Panc1 (cell line): ENCODE measurements at regions not wholly inside any gene's neighbourhood (a gene's known extent, or its start where the extent isn't known, plus 50 kb on each side); places are given as distances from the start of the nearest gene placed in this dataset.

ENCODE experiments used
- ATAC-seq: fragments of 200-7000 bp; cut with Tn5 transposase; 2 replicates; pipeline ENCODE4 v1.9.1; 2020; ENCODE audit warnings: mild to moderate bottlenecking, moderate library complexity
- BruUV-seq: library from RNA; stranded (reverse); fragments of 400-500 nt; replicated peaks from 2 replicates; lab custom pipeline; 2021; lab: Mats Ljungman, UMichigan
- CTCF ChIA-PET: fragments of 300-600 bp; sonication (Branson Sonifier 250); formaldehyde crosslinking; loops from one replicate; lab custom pipeline; 2022; ENCODE audit warnings: antibody characterized with exemption; lab: Charles Lee
- POLR2A ChIA-PET: fragments of 300-600 bp; sonication (Branson Sonifier 250); formaldehyde crosslinking; loops from one replicate; lab custom pipeline; 2022; ENCODE audit warnings: antibody characterized with exemption; lab: Charles Lee
- DNase-seq: peaks from one replicate; pipeline ENCODE4 v3.0.0-alpha.2; 2010; ENCODE audit warnings: low read depth, low spot score
- H3K27ac ChIP-seq: 2 replicates; pipeline ENCODE4 v1.5.1; 2011; ENCODE audit warnings: mild to moderate bottlenecking, low read length, inconsistent platforms
- H3K27me3 ChIP-seq: fragments of 200-500 bp; sonication (Bioruptor generic); 2 replicates; pipeline ENCODE4 v1.6.0; 2014; ENCODE audit warnings: low read length, inconsistent platforms; ENCODE audit not compliant: control insufficient read depth, insufficient read depth
- H3K36me3 ChIP-seq: fragments of 200-500 bp; sonication (Bioruptor generic); 2 replicates; pipeline ENCODE4 v1.5.1; 2014; ENCODE audit warnings: inconsistent platforms, mild to moderate bottlenecking, low read length, moderate library complexity; ENCODE audit not compliant: control insufficient read depth, insufficient read depth
- H3K4me1 ChIP-seq: 2 replicates; pipeline ENCODE4 v1.5.1; 2011; ENCODE audit warnings: inconsistent platforms, mild to moderate bottlenecking, low read length, moderate library complexity; ENCODE audit not compliant: control insufficient read depth, insufficient read depth
- H3K4me3 ChIP-seq, 2 experiments: 2 replicates each; pipeline ENCODE4 v1.5.1; 2011 to 2012; ENCODE audit warnings: low read depth in 2 of 2, low read length in 2 of 2, mild to moderate bottlenecking in 2 of 2, inconsistent platforms in 1 of 2, moderate library complexity in 1 of 2
- H3K9me3 ChIP-seq: fragments of 200-500 bp; sonication (Bioruptor generic); 2 replicates; pipeline ENCODE4 v1.5.1; 2014; ENCODE audit warnings: low read depth, mild to moderate bottlenecking, inconsistent platforms, low read length, moderate library complexity; ENCODE audit not compliant: control insufficient read depth, insufficient read depth
- CTCF ChIP-seq: fragments of 450-650 bp; IDR thresholded peaks from 2 replicates; pipeline ENCODE4 v1.5.1; 2017; ENCODE audit warnings: mild to moderate bottlenecking
- POLR2AphosphoS5 ChIP-seq: IDR thresholded peaks from 2 replicates; pipeline ENCODE4 v1.6.1; 2012; ENCODE audit warnings: mild to moderate bottlenecking, low read depth, low read length, moderate library complexity
- SIN3A ChIP-seq: IDR thresholded peaks from 2 replicates; pipeline ENCODE4 v1.6.1; 2012; ENCODE audit warnings: low read depth, mild to moderate bottlenecking, low read length, moderate library complexity, borderline replicate concordance; ENCODE audit not compliant: insufficient read depth
- TCF7L2 ChIP-seq: IDR thresholded peaks from 2 replicates; pipeline ENCODE4 v1.6.1; 2011; ENCODE audit warnings: mild to moderate bottlenecking, low read depth, low read length, inconsistent platforms
- in situ Hi-C: cut with HindIII; loops from 2 replicates; pipeline ENCODE4 v1.10.0; 2016; ENCODE audit warnings: low sequenced_read_pairs, low pct_unique_long_range_greater_than_20kb
- intact Hi-C: fragments of 100-400 bp; cut with micrococcal nuclease; formaldehyde crosslinking; loops from one replicate; pipeline ENCODE4 v1.10.0; 2022; ENCODE audit not compliant: unreplicated experiment
- TF ChIP-seq, protein P1 (sequence below), 2 experiments: IDR thresholded peaks; 2 replicates each; pipeline ENCODE4 v1.6.1; 2011 to 2012; ENCODE audit warnings: low read depth in 2 of 2, control low read depth in 1 of 2, low read length in 1 of 2, mild to moderate bottlenecking in 1 of 2, moderate library complexity in 1 of 2; ENCODE audit not compliant: insufficient read depth in 1 of 2

DNA sequence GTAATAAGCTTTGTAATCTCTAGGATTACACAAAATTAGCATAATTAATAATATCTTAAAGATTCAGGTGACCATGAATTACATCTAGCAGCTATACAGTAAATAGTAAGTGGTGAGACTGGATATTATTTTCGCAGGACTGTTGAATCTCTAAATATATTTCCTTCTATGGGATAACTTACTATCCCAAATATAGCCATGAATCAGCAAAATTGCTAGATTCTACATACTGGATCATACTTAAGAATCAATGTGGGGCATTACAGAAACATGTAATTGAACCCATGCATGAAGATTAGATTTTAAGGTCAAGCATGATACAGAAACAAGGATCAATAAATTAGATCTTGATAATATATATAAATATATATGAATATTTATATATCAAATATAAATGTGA is 1203.4 kb downstream of the BRINP3 start:
- Histone ChIP-seq H3K4me1 (no peaks in the 10 kb centered on the region), H3K9me3 (peaks cover under 1% of the 10 kb centered on the region; the same call in 1 of the 2 replicates), H3K27me3 (no peaks in the 10 kb centered on the region), H3K4me3 (no peak overlapping the region), H3K27ac (no peak overlapping the region), H3K36me3 (no peaks in the 10 kb centered on the region)
- TF ChIP-seq POLR2AphosphoS5 (no peak), SIN3A (no peak), TCF7L2 (no peak), CTCF (no peak)
- TF ChIP-seq, protein P1, sequence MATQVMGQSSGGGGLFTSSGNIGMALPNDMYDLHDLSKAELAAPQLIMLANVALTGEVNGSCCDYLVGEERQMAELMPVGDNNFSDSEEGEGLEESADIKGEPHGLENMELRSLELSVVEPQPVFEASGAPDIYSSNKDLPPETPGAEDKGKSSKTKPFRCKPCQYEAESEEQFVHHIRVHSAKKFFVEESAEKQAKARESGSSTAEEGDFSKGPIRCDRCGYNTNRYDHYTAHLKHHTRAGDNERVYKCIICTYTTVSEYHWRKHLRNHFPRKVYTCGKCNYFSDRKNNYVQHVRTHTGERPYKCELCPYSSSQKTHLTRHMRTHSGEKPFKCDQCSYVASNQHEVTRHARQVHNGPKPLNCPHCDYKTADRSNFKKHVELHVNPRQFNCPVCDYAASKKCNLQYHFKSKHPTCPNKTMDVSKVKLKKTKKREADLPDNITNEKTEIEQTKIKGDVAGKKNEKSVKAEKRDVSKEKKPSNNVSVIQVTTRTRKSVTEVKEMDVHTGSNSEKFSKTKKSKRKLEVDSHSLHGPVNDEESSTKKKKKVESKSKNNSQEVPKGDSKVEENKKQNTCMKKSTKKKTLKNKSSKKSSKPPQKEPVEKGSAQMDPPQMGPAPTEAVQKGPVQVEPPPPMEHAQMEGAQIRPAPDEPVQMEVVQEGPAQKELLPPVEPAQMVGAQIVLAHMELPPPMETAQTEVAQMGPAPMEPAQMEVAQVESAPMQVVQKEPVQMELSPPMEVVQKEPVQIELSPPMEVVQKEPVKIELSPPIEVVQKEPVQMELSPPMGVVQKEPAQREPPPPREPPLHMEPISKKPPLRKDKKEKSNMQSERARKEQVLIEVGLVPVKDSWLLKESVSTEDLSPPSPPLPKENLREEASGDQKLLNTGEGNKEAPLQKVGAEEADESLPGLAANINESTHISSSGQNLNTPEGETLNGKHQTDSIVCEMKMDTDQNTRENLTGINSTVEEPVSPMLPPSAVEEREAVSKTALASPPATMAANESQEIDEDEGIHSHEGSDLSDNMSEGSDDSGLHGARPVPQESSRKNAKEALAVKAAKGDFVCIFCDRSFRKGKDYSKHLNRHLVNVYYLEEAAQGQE (IDR thresholded peaks at IDR 0.05; ENCODE audit: insufficient read depth in 1 of 2, low read depth in 2 of 2, low read length in 1 of 2), result no peak
- ATAC-seq, result no peak
- CTCF ChIA-PET, result no interaction called here
- BruUV-seq, result no TSS peak
- intact Hi-C loops, result no loop called here
- POLR2A ChIA-PET, result no interaction called here
- in situ Hi-C loops, result no loop called here
- DNase-seq, result no peak

GRCh38 chr1:189275796-189276195 is 1201.9 kb downstream of the BRINP3 start:
- no peak for TF ChIP-seq CTCF
- TF ChIP-seq POLR2AphosphoS5, result no peak
- no peak for TF ChIP-seq SIN3A
- no peak for TF ChIP-seq TCF7L2
- TF ChIP-seq, protein P1 (IDR thresholded peaks at IDR 0.05; ENCODE audit: insufficient read depth in 1 of 2, low read depth in 2 of 2, low read length in 1 of 2), result no peak
- ChIA-PET CTCF (no interaction called here), POLR2A (no interaction called here)
- Histone ChIP-seq H3K4me3 (no peak overlapping the region), H3K4me1 (no peaks in the 10 kb centered on the region), H3K27ac (no peak overlapping the region), H3K27me3 (no peaks in the 10 kb centered on the region), H3K9me3 (no peaks in the 10 kb centered on the region), H3K36me3 (no peaks in the 10 kb centered on the region)
- BruUV-seq, result no TSS peak
- in situ Hi-C loops (no loop called here), intact Hi-C loops (no loop called here)
- DNase-seq, result no peak
- ATAC-seq, result no peak
